Panc1 (cell line): ENCODE measurements at regions not wholly inside any gene's neighbourhood (a gene's known extent, or its start where the extent isn't known, plus 50 kb on each side); places are given as distances from the start of the nearest gene placed in this dataset.

Source experiments
- ATAC-seq: fragments of 200-7000 bp; cut with Tn5 transposase; 2 replicates; pipeline ENCODE4 v1.9.1; 2020; ENCODE audit warnings: mild to moderate bottlenecking, moderate library complexity
- BruUV-seq: library from RNA; stranded (reverse); fragments of 400-500 nt; replicated peaks from 2 replicates; lab custom pipeline; 2021; lab: Mats Ljungman, UMichigan
- CTCF ChIA-PET: fragments of 300-600 bp; sonication (Branson Sonifier 250); formaldehyde crosslinking; loops from one replicate; lab custom pipeline; 2022; ENCODE audit warnings: antibody characterized with exemption; lab: Charles Lee
- POLR2A ChIA-PET: fragments of 300-600 bp; sonication (Branson Sonifier 250); formaldehyde crosslinking; loops from one replicate; lab custom pipeline; 2022; ENCODE audit warnings: antibody characterized with exemption; lab: Charles Lee
- DNase-seq: peaks from one replicate; pipeline ENCODE4 v3.0.0-alpha.2; 2010; ENCODE audit warnings: low read depth, low spot score
- H3K27ac ChIP-seq: 2 replicates; pipeline ENCODE4 v1.5.1; 2011; ENCODE audit warnings: mild to moderate bottlenecking, low read length, inconsistent platforms
- H3K27me3 ChIP-seq: fragments of 200-500 bp; sonication (Bioruptor generic); 2 replicates; pipeline ENCODE4 v1.6.0; 2014; ENCODE audit warnings: low read length, inconsistent platforms; ENCODE audit not compliant: control insufficient read depth, insufficient read depth
- H3K36me3 ChIP-seq: fragments of 200-500 bp; sonication (Bioruptor generic); 2 replicates; pipeline ENCODE4 v1.5.1; 2014; ENCODE audit warnings: inconsistent platforms, mild to moderate bottlenecking, low read length, moderate library complexity; ENCODE audit not compliant: control insufficient read depth, insufficient read depth
- H3K4me1 ChIP-seq: 2 replicates; pipeline ENCODE4 v1.5.1; 2011; ENCODE audit warnings: inconsistent platforms, mild to moderate bottlenecking, low read length, moderate library complexity; ENCODE audit not compliant: control insufficient read depth, insufficient read depth
- H3K4me3 ChIP-seq, 2 experiments: 2 replicates each; pipeline ENCODE4 v1.5.1; 2011 to 2012; ENCODE audit warnings: low read depth in 2 of 2, low read length in 2 of 2, mild to moderate bottlenecking in 2 of 2, inconsistent platforms in 1 of 2, moderate library complexity in 1 of 2
- H3K9me3 ChIP-seq: fragments of 200-500 bp; sonication (Bioruptor generic); 2 replicates; pipeline ENCODE4 v1.5.1; 2014; ENCODE audit warnings: low read depth, mild to moderate bottlenecking, inconsistent platforms, low read length, moderate library complexity; ENCODE audit not compliant: control insufficient read depth, insufficient read depth
- CTCF ChIP-seq: fragments of 450-650 bp; IDR thresholded peaks from 2 replicates; pipeline ENCODE4 v1.5.1; 2017; ENCODE audit warnings: mild to moderate bottlenecking
- POLR2AphosphoS5 ChIP-seq: IDR thresholded peaks from 2 replicates; pipeline ENCODE4 v1.6.1; 2012; ENCODE audit warnings: mild to moderate bottlenecking, low read depth, low read length, moderate library complexity
- SIN3A ChIP-seq: IDR thresholded peaks from 2 replicates; pipeline ENCODE4 v1.6.1; 2012; ENCODE audit warnings: low read depth, mild to moderate bottlenecking, low read length, moderate library complexity, borderline replicate concordance; ENCODE audit not compliant: insufficient read depth
- TCF7L2 ChIP-seq: IDR thresholded peaks from 2 replicates; pipeline ENCODE4 v1.6.1; 2011; ENCODE audit warnings: mild to moderate bottlenecking, low read depth, low read length, inconsistent platforms
- in situ Hi-C: cut with HindIII; loops from 2 replicates; pipeline ENCODE4 v1.10.0; 2016; ENCODE audit warnings: low sequenced_read_pairs, low pct_unique_long_range_greater_than_20kb
- intact Hi-C: fragments of 100-400 bp; cut with micrococcal nuclease; formaldehyde crosslinking; loops from one replicate; pipeline ENCODE4 v1.10.0; 2022; ENCODE audit not compliant: unreplicated experiment
- TF ChIP-seq, protein P1 (sequence below), 2 experiments: IDR thresholded peaks; 2 replicates each; pipeline ENCODE4 v1.6.1; 2011 to 2012; ENCODE audit warnings: low read depth in 2 of 2, control low read depth in 1 of 2, low read length in 1 of 2, mild to moderate bottlenecking in 1 of 2, moderate library complexity in 1 of 2; ENCODE audit not compliant: insufficient read depth in 1 of 2

GRCh38 chr20:17023806-17024205 is 203.0 kb upstream of the PCSK2 start:
- H3K9me3 ChIP-seq: peaks cover 3% of the 10 kb centered on the region; the same call in 1 of the 2 replicates
- no peak overlapping the region for H3K4me3 ChIP-seq
- ChIA-PET CTCF (no interaction called here), POLR2A (no interaction called here)
- H3K27me3 ChIP-seq: 0 out of 2 replicates have a peak, but pooled peaks cover 2% of the 10 kb centered on the region
- no peak overlapping the region for H3K27ac ChIP-seq
- BruUV-seq: no TSS peak
- no peak for TF ChIP-seq POLR2AphosphoS5
- no peak for TF ChIP-seq TCF7L2
- TF ChIP-seq SIN3A: no peak
- TF ChIP-seq, protein P1, sequence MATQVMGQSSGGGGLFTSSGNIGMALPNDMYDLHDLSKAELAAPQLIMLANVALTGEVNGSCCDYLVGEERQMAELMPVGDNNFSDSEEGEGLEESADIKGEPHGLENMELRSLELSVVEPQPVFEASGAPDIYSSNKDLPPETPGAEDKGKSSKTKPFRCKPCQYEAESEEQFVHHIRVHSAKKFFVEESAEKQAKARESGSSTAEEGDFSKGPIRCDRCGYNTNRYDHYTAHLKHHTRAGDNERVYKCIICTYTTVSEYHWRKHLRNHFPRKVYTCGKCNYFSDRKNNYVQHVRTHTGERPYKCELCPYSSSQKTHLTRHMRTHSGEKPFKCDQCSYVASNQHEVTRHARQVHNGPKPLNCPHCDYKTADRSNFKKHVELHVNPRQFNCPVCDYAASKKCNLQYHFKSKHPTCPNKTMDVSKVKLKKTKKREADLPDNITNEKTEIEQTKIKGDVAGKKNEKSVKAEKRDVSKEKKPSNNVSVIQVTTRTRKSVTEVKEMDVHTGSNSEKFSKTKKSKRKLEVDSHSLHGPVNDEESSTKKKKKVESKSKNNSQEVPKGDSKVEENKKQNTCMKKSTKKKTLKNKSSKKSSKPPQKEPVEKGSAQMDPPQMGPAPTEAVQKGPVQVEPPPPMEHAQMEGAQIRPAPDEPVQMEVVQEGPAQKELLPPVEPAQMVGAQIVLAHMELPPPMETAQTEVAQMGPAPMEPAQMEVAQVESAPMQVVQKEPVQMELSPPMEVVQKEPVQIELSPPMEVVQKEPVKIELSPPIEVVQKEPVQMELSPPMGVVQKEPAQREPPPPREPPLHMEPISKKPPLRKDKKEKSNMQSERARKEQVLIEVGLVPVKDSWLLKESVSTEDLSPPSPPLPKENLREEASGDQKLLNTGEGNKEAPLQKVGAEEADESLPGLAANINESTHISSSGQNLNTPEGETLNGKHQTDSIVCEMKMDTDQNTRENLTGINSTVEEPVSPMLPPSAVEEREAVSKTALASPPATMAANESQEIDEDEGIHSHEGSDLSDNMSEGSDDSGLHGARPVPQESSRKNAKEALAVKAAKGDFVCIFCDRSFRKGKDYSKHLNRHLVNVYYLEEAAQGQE (IDR thresholded peaks at IDR 0.05; ENCODE audit: insufficient read depth in 1 of 2, low read depth in 2 of 2, low read length in 1 of 2): no peak
- no peak for ATAC-seq
- H3K4me1 ChIP-seq: no peaks in the 10 kb centered on the region
- H3K36me3 ChIP-seq: no peaks in the 10 kb centered on the region
- DNase-seq: no peak
- in situ Hi-C loops (no loop called here), intact Hi-C loops (no loop called here)

- CTCF ChIA-PET: no interaction called here
- H3K4me1 ChIP-seq: no peaks in the 10 kb centered on the region
- in situ Hi-C loops: no loop called here
- no TSS peak for BruUV-seq
- no peak for ATAC-seq
- intact Hi-C loops: no loop called here
- no peak overlapping the region for H3K27ac ChIP-seq
- H3K9me3 ChIP-seq: peaks cover 3% of the 10 kb centered on the region; the same call in 1 of the 2 replicates
- H3K36me3 ChIP-seq: no peaks in the 10 kb centered on the region
- POLR2A ChIA-PET: no interaction called here
- TF ChIP-seq SIN3A (no peak), POLR2AphosphoS5 (no peak), CTCF (no peak), TCF7L2 (no peak)
- TF ChIP-seq, protein P1 (IDR thresholded peaks at IDR 0.05; ENCODE audit: insufficient read depth in 1 of 2, low read depth in 2 of 2, low read length in 1 of 2): no peak
- H3K4me3 ChIP-seq: no peak overlapping the region
- DNase-seq: no peak
- 0 out of 2 replicates have a peak, but pooled peaks cover 2% of the 10 kb centered on the region for H3K27me3 ChIP-seq
These were observed 202.2 kb upstream of the PCSK2 start for GRCh38 chr20:17024513-17025119.
